ENCODE measurements at regions not wholly inside any gene's neighbourhood (a gene's known extent, or its start where the extent isn't known, plus 50 kb on each side); places are given as distances from the start of the nearest gene placed in this dataset.

GRCh38 chr5:3177338-3177737, 418.3 kb upstream of the IRX1 start:
- DNase-seq (ENCODE audit: low spot score) = no peak
- no peak for TF ChIP-seq CTCF (IDR thresholded peaks at IDR 0.05)
- no peak for ATAC-seq (ENCODE audit: low FRiP score)

- DNase-seq (ENCODE audit: low spot score) (no peak), ATAC-seq (ENCODE audit: low FRiP score) (no peak)
- TF ChIP-seq CTCF (IDR thresholded peaks at IDR 0.05) = no peak
Measured at GRCh38 chr5:3175416-3175815, 420.2 kb upstream of the IRX1 start.

- DNase-seq (ENCODE audit: low spot score) (no peak), ATAC-seq (ENCODE audit: low FRiP score) (no peak)
- TF ChIP-seq CTCF (IDR thresholded peaks at IDR 0.05) = no peak
Measured at GRCh38 chr5:3167473-3167872, 416.0 kb upstream of the IRX2 start.

GRCh38 chr5:3163626-3164025, 412.1 kb upstream of the IRX2 start:
- no peak for TF ChIP-seq CTCF (IDR thresholded peaks at IDR 0.05)
- DNase-seq (ENCODE audit: low spot score) (no peak), ATAC-seq (ENCODE audit: low FRiP score) (no peak)

- ATAC-seq (ENCODE audit: low FRiP score) (no peak), DNase-seq (ENCODE audit: low spot score) (no peak)
- TF ChIP-seq CTCF (IDR thresholded peaks at IDR 0.05) = no peak
Measured at GRCh38 chr5:3161672-3162071, 410.2 kb upstream of the IRX2 start.

- DNase-seq (ENCODE audit: low spot score) = no peak
- no peak for TF ChIP-seq CTCF (IDR thresholded peaks at IDR 0.05)
- no peak for ATAC-seq (ENCODE audit: low FRiP score)
Measured at GRCh38 chr5:3157214-3157613, 405.7 kb upstream of the IRX2 start.

- no peak for TF ChIP-seq CTCF (IDR thresholded peaks at IDR 0.05)
- DNase-seq (ENCODE audit: low spot score) (no peak), ATAC-seq (ENCODE audit: low FRiP score) (no peak)
Measured at GRCh38 chr5:3155717-3156116, 404.2 kb upstream of the IRX2 start.
